ENCODE measurements at regions not wholly inside any gene's neighbourhood (a gene's known extent, or its start where the extent isn't known, plus 50 kb on each side); places are given as distances from the start of the nearest gene placed in this dataset.

DNA sequence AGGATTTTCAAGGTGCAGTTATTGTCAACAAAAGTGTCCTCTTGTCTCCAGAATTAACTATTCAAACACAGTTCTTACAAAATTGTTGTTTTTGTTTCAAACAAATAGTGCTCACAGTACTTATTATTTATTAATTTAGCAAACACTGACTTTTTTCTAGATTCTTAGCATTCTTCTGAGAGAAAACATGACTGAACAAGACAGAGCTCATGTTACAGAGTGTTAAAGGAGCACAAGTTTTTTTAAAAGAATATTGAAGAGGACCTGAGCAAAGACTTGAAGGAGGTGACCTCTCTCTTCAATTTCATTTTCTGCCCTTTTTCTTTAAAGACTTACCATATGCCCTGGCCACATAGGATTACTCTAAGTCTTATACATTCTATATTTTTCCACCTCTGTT, 2220.3 kb upstream of the AGA start:
- no peak overlapping the region for H3K27ac ChIP-seq
- TF ChIP-seq, protein P1, sequence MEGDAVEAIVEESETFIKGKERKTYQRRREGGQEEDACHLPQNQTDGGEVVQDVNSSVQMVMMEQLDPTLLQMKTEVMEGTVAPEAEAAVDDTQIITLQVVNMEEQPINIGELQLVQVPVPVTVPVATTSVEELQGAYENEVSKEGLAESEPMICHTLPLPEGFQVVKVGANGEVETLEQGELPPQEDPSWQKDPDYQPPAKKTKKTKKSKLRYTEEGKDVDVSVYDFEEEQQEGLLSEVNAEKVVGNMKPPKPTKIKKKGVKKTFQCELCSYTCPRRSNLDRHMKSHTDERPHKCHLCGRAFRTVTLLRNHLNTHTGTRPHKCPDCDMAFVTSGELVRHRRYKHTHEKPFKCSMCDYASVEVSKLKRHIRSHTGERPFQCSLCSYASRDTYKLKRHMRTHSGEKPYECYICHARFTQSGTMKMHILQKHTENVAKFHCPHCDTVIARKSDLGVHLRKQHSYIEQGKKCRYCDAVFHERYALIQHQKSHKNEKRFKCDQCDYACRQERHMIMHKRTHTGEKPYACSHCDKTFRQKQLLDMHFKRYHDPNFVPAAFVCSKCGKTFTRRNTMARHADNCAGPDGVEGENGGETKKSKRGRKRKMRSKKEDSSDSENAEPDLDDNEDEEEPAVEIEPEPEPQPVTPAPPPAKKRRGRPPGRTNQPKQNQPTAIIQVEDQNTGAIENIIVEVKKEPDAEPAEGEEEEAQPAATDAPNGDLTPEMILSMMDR (IDR thresholded peaks at IDR 0.05) = no peak
- TF ChIP-seq POLR2A (IDR thresholded peaks at IDR 0.05) = no peak
- intact Hi-C loops (cut with DNase I; ENCODE audit: low total_unique reads) = no loop called here

DNA sequence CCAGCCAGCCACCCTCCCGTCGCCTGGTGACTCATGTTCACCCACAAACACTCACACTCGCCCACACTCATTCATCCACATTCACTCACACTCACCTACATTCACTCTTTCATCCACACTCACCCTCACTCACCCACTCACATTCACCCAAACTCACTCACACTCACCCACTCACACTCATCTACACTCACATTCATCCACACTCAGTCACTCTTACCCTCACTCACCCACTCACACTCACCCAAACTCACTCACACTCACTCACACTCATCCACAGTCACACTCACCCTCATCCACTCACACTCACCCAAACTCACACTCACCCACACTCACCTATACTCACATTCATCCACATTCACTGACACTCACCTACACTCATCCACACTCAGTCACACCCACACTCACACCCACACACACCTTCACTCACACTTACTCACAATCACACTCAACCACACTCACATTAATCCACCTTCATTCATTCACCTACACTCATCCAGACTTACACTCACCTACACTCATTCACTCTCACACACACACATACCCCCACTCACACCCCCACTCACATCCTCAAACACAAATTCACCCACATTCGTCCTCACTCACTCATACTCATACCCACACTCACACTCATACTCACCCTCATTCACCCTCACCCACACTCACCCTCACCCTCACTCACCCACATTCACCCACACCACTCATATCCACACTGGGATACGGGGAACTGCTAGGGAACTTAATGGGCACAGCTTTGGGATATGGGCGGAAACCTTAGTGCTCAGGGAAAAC, 2221.6 kb upstream of the AGA start:
- 73 to 81% methylated on average over 6 of the region's 6 CpGs for WGBS, 2 donors
- no peak for DNase-seq
- H3K4me1 ChIP-seq = no peaks in the 10 kb centered on the region
- no peaks in the 10 kb centered on the region for H3K27me3 ChIP-seq
- no peak overlapping the region for H3K4me3 ChIP-seq
- H3K27ac ChIP-seq = no peak overlapping the region
- no peaks in the 10 kb centered on the region for H3K9me3 ChIP-seq
- TF ChIP-seq, protein P1 (IDR thresholded peaks at IDR 0.05) = no peak
- TF ChIP-seq POLR2A (IDR thresholded peaks at IDR 0.05) = no peak
- intact Hi-C loops (cut with DNase I; ENCODE audit: low total_unique reads) = no loop called here
- H3K36me3 ChIP-seq (ENCODE audit: low read depth, missing control alignments) = no peaks in the 10 kb centered on the region

More for the DNA sequence above, 2220.3 kb upstream of the AGA start:
- H3K9me3 ChIP-seq = no peaks in the 10 kb centered on the region
- no peak overlapping the region for H3K4me3 ChIP-seq
- no peaks in the 10 kb centered on the region for H3K4me1 ChIP-seq
- no peaks in the 10 kb centered on the region for H3K27me3 ChIP-seq
- DNase-seq = no peak
- H3K36me3 ChIP-seq (ENCODE audit: low read depth, missing control alignments) = no peaks in the 10 kb centered on the region

DNA sequence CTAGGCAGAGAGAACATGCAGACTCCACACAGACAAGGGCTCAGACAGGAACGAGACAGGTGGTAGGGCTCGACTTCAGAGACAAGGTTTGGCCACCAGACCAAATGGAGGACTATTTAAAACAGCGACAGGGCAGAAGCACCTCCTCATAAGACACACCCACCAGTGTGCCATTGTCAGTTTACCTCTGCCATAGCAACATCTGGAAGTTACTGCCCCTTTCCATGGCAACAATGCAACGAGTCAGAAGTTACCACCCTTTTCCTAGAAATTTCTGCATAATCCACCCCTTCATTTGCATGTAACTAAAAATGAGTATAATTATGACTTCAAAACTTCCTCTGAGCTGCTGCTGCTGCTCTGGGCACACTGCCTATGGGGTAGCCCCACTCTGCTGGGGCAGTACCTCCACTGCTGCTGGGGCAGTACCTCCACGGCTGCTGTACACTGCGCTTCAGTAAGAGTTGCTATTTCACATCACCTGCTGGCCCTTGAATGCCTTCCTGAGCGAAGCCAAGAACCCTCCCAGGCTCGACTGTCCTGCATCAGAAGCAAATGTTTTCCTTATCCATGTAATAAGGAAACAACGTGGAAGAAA, 2222.3 kb upstream of the AGA start:
- Histone ChIP-seq H3K4me3 (no peak overlapping the region), H3K36me3 (ENCODE audit: low read depth, missing control alignments) (no peaks in the 10 kb centered on the region), H3K27ac (no peak overlapping the region), H3K27me3 (no peaks in the 10 kb centered on the region), H3K4me1 (no peaks in the 10 kb centered on the region), H3K9me3 (no peaks in the 10 kb centered on the region)
- intact Hi-C loops (cut with DNase I; ENCODE audit: low total_unique reads) = no loop called here
- TF ChIP-seq POLR2A (IDR thresholded peaks at IDR 0.05) = no peak
- TF ChIP-seq, protein P1 (IDR thresholded peaks at IDR 0.05) = no peak
- WGBS, 2 donors = 56 to 75% methylated on average over 9 of the region's 9 CpGs
- no peak for DNase-seq

DNA sequence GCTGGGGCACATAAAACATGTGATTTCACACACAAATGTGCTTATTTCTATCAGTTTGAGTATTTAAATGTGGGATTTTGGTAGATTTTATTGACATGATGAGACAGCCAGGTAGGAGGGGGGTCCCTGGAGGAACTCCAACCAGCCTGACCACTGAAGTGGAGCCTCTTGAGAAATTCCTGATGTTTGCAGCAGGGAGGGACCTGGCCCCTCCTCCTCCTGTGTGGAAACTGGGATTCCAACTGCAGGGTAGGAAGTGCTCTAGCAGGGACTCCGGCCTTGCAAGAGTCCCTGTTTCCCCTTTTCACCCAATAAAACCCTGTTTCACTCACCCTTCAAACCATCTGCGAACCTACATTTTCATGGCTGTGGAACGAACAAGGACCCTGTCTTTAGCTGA, 2224.0 kb upstream of the AGA start:
- no peak overlapping the region for H3K27ac ChIP-seq
- intact Hi-C loops (cut with DNase I; ENCODE audit: low total_unique reads) = no loop called here
- no peaks in the 10 kb centered on the region for H3K9me3 ChIP-seq
- H3K36me3 ChIP-seq (ENCODE audit: low read depth, missing control alignments) = no peaks in the 10 kb centered on the region
- WGBS, 2 donors = 71 to 81% methylated on average over 3 of the region's 3 CpGs
- H3K27me3 ChIP-seq = no peaks in the 10 kb centered on the region
- no peaks in the 10 kb centered on the region for H3K4me1 ChIP-seq
- TF ChIP-seq, protein P1 (IDR thresholded peaks at IDR 0.05) = no peak
- no peak for TF ChIP-seq POLR2A (IDR thresholded peaks at IDR 0.05)
- no peak overlapping the region for H3K4me3 ChIP-seq
- no peak for DNase-seq

DNA sequence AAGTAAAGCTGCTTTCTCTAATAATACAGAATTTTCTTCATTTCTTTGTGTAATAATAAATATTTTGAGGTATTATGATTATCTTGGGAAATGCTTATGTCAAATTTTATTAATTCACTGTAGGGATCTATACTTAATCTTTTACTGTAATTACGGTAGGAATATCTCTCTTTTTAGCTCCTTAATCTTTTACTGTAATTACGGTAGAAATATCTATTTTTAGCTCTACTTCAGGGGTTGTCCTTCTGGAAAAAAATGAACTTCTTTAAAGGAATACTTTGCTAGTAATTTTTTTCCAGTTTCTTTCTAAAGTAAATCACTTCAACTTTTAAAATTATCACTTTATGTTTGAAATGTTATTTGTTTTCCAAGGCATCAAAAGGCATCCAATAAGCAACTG, 2229.4 kb upstream of the AGA start:
- H3K27ac ChIP-seq = no peak overlapping the region
- H3K9me3 ChIP-seq = no peaks in the 10 kb centered on the region
- intact Hi-C loops (cut with DNase I; ENCODE audit: low total_unique reads) = no loop called here
- H3K4me3 ChIP-seq = no peak overlapping the region
- no peaks in the 10 kb centered on the region for H3K27me3 ChIP-seq
- no peak for DNase-seq
- WGBS, 2 donors = 39 to 47% methylated on average over 2 of the region's 2 CpGs
- no peaks in the 10 kb centered on the region for H3K36me3 ChIP-seq (ENCODE audit: low read depth, missing control alignments)
- no peak for TF ChIP-seq POLR2A (IDR thresholded peaks at IDR 0.05)
- TF ChIP-seq, protein P1 (IDR thresholded peaks at IDR 0.05) = no peak
- no peaks in the 10 kb centered on the region for H3K4me1 ChIP-seq
